DND-41 (cell line): ENCODE measurements at regions not wholly inside any gene's neighbourhood (a gene's known extent, or its start where the extent isn't known, plus 50 kb on each side); places are given as distances from the start of the nearest gene placed in this dataset.

Source experiments
- CTCF ChIP-seq: IDR thresholded peaks from 2 replicates; pipeline ENCODE4 v1.5.1; 2012; ENCODE audit warnings: borderline replicate concordance, low read length, moderate library complexity, mild to moderate bottlenecking; ENCODE audit not compliant: poor library complexity, severe bottlenecking; ENCODE audit errors: extremely low read depth
- EZH2 ChIP-seq: IDR thresholded peaks from 3 replicates; pipeline ENCODE4 v1.6.1; 2012; ENCODE audit warnings: borderline replicate concordance, low read depth, mild to moderate bottlenecking, moderate library complexity, low read length, inconsistent platforms; ENCODE audit not compliant: severe bottlenecking

- TF ChIP-seq CTCF (no peak), EZH2 (no peak)
Measured at GRCh38 chr20:21918398-21918797, 212.9 kb downstream of the PAX1 start.
